Caco-2 (cell line): ENCODE measurements at regions not wholly inside any gene's neighbourhood (a gene's known extent, or its start where the extent isn't known, plus 50 kb on each side); places are given as distances from the start of the nearest gene placed in this dataset.

Experiments used
- BruUV-seq: library from RNA; stranded (reverse); fragments of 400-500 nt; replicated peaks from 2 replicates; lab custom pipeline; 2021; lab: Mats Ljungman, UMichigan
- CTCF ChIA-PET: fragments of 300-600 bp; sonication (Branson Sonifier 250); formaldehyde crosslinking; loops from one replicate; lab custom pipeline; 2022; ENCODE audit warnings: antibody characterized with exemption; lab: Charles Lee
- POLR2A ChIA-PET: fragments of 300-600 bp; sonication (Branson Sonifier 250); formaldehyde crosslinking; loops from one replicate; lab custom pipeline; 2022; ENCODE audit warnings: antibody characterized with exemption; lab: Charles Lee
- DNase-seq, 2 experiments: peaks; one replicate each; pipeline versions ENCODE4 v3.0.0 to v3.0.0-alpha.2; 2020 to 2022
- H3K27me3 ChIP-seq: replicated peaks from 2 replicates; pipeline ENCODE4 v1.6.0; 2011; ENCODE audit warnings: low read length; ENCODE audit not compliant: control insufficient read depth, insufficient read depth
- H3K36me3 ChIP-seq: 2 replicates; pipeline ENCODE4 v1.5.1; 2011; ENCODE audit warnings: low read length; ENCODE audit not compliant: control insufficient read depth, insufficient read depth
- H3K4me1 ChIP-seq: fragments of 250-450 bp; sonication (Bioruptor Pico); 2 replicates; pipeline ENCODE4 v1.5.1; 2020; ENCODE audit warnings: mild to moderate bottlenecking
- H3K4me3 ChIP-seq: 2 replicates; pipeline ENCODE4 v1.5.1; 2011; ENCODE audit warnings: low read depth, mild to moderate bottlenecking, control low read depth, low read length
- H3K9me3 ChIP-seq: fragments of 250-450 bp; sonication (Bioruptor Pico); 2 replicates; pipeline ENCODE4 v1.5.1; 2020; ENCODE audit warnings: mild to moderate bottlenecking, moderate library complexity
- H3K27ac Mint-ChIP-seq: one replicate; pipeline ENCODE4 v1.8.0; 2022; ENCODE audit warnings: mixed read lengths; ENCODE audit not compliant: unreplicated experiment
- H3K27me3 Mint-ChIP-seq: one replicate; pipeline ENCODE4 v1.8.0; 2022; ENCODE audit warnings: mixed read lengths; ENCODE audit not compliant: insufficient read depth, unreplicated experiment
- H3K36me3 Mint-ChIP-seq: one replicate; pipeline ENCODE4 v1.8.0; 2022; ENCODE audit warnings: mild to moderate bottlenecking, mixed read lengths; ENCODE audit not compliant: insufficient read depth, unreplicated experiment
- H3K4me1 Mint-ChIP-seq: one replicate; pipeline ENCODE4 v1.8.0; 2022; ENCODE audit warnings: low read depth, mixed read lengths; ENCODE audit not compliant: unreplicated experiment
- H3K4me3 Mint-ChIP-seq: one replicate; pipeline ENCODE4 v1.8.0; 2022; ENCODE audit warnings: mild to moderate bottlenecking, moderate library complexity, mixed read lengths; ENCODE audit not compliant: unreplicated experiment
- H3K9me3 Mint-ChIP-seq: one replicate; pipeline ENCODE4 v1.8.0; 2022; ENCODE audit warnings: mixed read lengths; ENCODE audit not compliant: unreplicated experiment
- intact Hi-C: fragments of 100-400 bp; cut with micrococcal nuclease; formaldehyde crosslinking; loops from one replicate; pipeline ENCODE4 v1.10.0; 2022; ENCODE audit not compliant: unreplicated experiment
- TF ChIP-seq, protein P1 (sequence below), 2 experiments: fragments of 200-600 bp in 1 of 2; IDR thresholded peaks; 1 replicate in 1 of 2; 2 replicates in 1 of 2; pipeline versions ENCODE4 v1.5.1 to v1.8.0; 2011 to 2022; ENCODE audit warnings: antibody characterized with exemption in 1 of 2, control low read depth in 1 of 2, inconsistent platforms in 1 of 2, low read depth in 1 of 2, low read length in 1 of 2, mild to moderate bottlenecking in 1 of 2, moderate library complexity in 1 of 2; ENCODE audit not compliant: insufficient read depth in 1 of 2, severe bottlenecking in 1 of 2, unreplicated experiment in 1 of 2

GRCh38 chr17:71983828-71984227 lies 137.0 kb upstream of the SOX9 start:
- TF ChIP-seq, protein P1, sequence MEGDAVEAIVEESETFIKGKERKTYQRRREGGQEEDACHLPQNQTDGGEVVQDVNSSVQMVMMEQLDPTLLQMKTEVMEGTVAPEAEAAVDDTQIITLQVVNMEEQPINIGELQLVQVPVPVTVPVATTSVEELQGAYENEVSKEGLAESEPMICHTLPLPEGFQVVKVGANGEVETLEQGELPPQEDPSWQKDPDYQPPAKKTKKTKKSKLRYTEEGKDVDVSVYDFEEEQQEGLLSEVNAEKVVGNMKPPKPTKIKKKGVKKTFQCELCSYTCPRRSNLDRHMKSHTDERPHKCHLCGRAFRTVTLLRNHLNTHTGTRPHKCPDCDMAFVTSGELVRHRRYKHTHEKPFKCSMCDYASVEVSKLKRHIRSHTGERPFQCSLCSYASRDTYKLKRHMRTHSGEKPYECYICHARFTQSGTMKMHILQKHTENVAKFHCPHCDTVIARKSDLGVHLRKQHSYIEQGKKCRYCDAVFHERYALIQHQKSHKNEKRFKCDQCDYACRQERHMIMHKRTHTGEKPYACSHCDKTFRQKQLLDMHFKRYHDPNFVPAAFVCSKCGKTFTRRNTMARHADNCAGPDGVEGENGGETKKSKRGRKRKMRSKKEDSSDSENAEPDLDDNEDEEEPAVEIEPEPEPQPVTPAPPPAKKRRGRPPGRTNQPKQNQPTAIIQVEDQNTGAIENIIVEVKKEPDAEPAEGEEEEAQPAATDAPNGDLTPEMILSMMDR (IDR thresholded peaks at IDR 0.05; ENCODE audit: insufficient read depth in 1 of 2, low read depth in 1 of 2, low read length in 1 of 2, severe bottlenecking in 1 of 2, unreplicated experiment in 1 of 2), result no peak

DNA sequence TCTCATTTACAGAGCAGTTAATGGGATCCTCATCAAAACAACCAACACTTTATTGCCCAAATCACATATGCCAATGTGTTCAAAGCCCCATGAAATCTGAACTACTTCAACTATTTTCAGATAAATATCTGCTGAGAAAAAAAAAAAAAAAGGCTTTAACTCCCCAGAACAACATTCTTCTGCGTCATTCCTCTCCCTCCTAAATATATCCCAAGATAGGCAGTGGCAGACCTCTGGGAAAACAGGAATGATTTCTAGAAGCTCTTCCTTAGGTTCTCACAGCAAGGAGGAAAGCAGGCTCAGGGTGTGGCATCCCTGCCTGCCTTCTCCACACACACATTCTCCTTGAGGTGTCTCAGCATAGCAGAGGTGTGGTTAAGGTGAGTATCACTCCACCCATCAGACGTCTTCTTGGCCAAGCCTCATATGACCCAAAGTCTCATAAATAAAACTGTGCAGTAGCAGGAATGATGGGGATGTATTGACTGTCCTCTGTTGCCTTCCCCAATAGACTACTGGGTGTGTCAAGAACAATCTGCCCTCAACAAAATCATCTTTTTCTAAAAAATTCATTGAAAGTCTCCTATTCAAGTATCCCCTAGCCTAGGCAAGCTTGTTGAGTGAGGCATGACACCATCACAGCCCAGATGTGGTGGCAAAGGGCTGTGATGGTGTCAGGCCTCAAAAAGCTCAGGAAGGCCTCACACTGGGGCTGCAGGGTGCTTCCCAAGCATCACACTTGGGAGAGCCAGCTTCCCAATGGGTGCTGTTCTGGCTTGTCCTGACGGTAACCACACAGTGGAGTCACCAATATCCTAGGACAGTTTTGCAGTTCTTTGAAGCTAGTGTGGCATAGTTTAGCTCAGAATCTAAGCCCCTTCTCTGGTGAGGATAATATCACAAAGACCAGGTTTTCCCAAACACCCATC lies 135.4 kb upstream of the SOX9 start:
- ChIA-PET CTCF (no interaction called here), POLR2A (no interaction called here)
- Mint-ChIP-seq H3K27ac (no peak overlapping the region), H3K4me3 (no peak overlapping the region), H3K9me3 (no peaks in the 10 kb centered on the region), H3K36me3 (no peaks in the 10 kb centered on the region), H3K27me3 (no peaks in the 10 kb centered on the region), H3K4me1 (no peaks in the 10 kb centered on the region)
- DNase-seq, result no peak
- H3K4me3 ChIP-seq, result no peak overlapping the region
- no TSS peak for BruUV-seq
- no peaks in the 10 kb centered on the region for H3K4me1 ChIP-seq
- intact Hi-C loops, result no loop called here
- no peaks in the 10 kb centered on the region for H3K36me3 ChIP-seq
- H3K9me3 ChIP-seq, result no peaks in the 10 kb centered on the region
- TF ChIP-seq, protein P1 (IDR thresholded peaks at IDR 0.05; ENCODE audit: insufficient read depth in 1 of 2, low read depth in 1 of 2, low read length in 1 of 2, severe bottlenecking in 1 of 2, unreplicated experiment in 1 of 2), result no peak
- H3K27me3 ChIP-seq, result no peaks in the 10 kb centered on the region; the same call in 1 of the 2 replicates

More at GRCh38 chr17:71983828-71984227, 137.0 kb upstream of the SOX9 start:
- H3K9me3 ChIP-seq, result no peaks in the 10 kb centered on the region
- no peak for DNase-seq
- H3K36me3 Mint-ChIP-seq, result no peaks in the 10 kb centered on the region
- H3K4me1 Mint-ChIP-seq, result no peaks in the 10 kb centered on the region
- no peak overlapping the region for H3K4me3 ChIP-seq
- H3K27ac Mint-ChIP-seq, result no peak overlapping the region
- H3K36me3 ChIP-seq, result no peaks in the 10 kb centered on the region
- CTCF ChIA-PET, result no interaction called here
- no peaks in the 10 kb centered on the region for H3K4me1 ChIP-seq
- POLR2A ChIA-PET, result no interaction called here
- no peaks in the 10 kb centered on the region for H3K9me3 Mint-ChIP-seq
- H3K27me3 Mint-ChIP-seq, result no peaks in the 10 kb centered on the region
- no TSS peak for BruUV-seq
- H3K4me3 Mint-ChIP-seq, result no peak overlapping the region
- no peaks in the 10 kb centered on the region; the same call in 1 of the 2 replicates for H3K27me3 ChIP-seq
- intact Hi-C loops, result no loop called here

DNA sequence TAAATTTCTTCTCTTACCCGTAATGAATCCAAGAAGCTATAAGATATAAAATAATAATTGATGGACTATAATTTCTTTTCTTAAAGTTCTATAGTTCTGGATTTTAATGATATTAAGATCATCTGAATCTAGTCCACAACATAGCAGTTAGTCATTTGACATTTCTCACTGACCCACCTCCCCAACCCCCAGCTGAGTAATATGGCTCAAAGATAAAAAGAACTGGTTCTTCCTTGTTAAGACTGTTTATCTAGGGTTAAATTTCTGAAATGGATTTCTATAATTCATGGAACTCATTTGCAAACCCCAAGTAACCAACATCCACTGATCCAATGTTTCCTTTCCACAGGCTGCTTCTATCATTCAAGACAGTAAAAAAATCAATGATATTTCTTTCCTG lies 133.9 kb upstream of the SOX9 start:
- Mint-ChIP-seq H3K4me3 (no peak overlapping the region), H3K4me1 (no peaks in the 10 kb centered on the region), H3K27me3 (no peaks in the 10 kb centered on the region), H3K9me3 (no peaks in the 10 kb centered on the region), H3K27ac (no peak overlapping the region), H3K36me3 (no peaks in the 10 kb centered on the region)
- H3K36me3 ChIP-seq, result no peaks in the 10 kb centered on the region
- no peaks in the 10 kb centered on the region for H3K9me3 ChIP-seq
- TF ChIP-seq, protein P1 (IDR thresholded peaks at IDR 0.05; ENCODE audit: insufficient read depth in 1 of 2, low read depth in 1 of 2, low read length in 1 of 2, severe bottlenecking in 1 of 2, unreplicated experiment in 1 of 2), result no peak
- POLR2A ChIA-PET, result no interaction called here
- H3K27me3 ChIP-seq, result no peaks in the 10 kb centered on the region; the same call in 1 of the 2 replicates
- no peaks in the 10 kb centered on the region for H3K4me1 ChIP-seq
- H3K4me3 ChIP-seq, result no peak overlapping the region
- intact Hi-C loops, result no loop called here
- CTCF ChIA-PET, result no interaction called here
- BruUV-seq, result no TSS peak
- DNase-seq, result no peak
